Cardiac fibroblast (primary cell): ENCODE measurements at regions not wholly inside any gene's neighbourhood (a gene's known extent, or its start where the extent isn't known, plus 50 kb on each side); places are given as distances from the start of the nearest gene placed in this dataset.

ENCODE experiments used
- DNase-seq, 2 donors: peaks; one replicate each; pipeline versions ENCODE4 v3.0.0 to v3.0.0-alpha.2; 2010; ENCODE audit warnings: low read depth in 2 of 2
- H3K4me3 ChIP-seq, 2 donors: replicated peaks in 1 of 2; 1 replicate in 1 of 2; 2 replicates in 1 of 2; pipeline ENCODE4 v1.5.1; 2011; ENCODE audit warnings: low read depth in 2 of 2, low read length in 2 of 2, mild to moderate bottlenecking in 2 of 2, moderate library complexity in 1 of 2
- TF ChIP-seq, protein P1 (sequence below): IDR thresholded peaks from one replicate; pipeline ENCODE4 v1.5.1; 2011; ENCODE audit warnings: low read depth, mild to moderate bottlenecking, low read length, inconsistent platforms

DNA sequence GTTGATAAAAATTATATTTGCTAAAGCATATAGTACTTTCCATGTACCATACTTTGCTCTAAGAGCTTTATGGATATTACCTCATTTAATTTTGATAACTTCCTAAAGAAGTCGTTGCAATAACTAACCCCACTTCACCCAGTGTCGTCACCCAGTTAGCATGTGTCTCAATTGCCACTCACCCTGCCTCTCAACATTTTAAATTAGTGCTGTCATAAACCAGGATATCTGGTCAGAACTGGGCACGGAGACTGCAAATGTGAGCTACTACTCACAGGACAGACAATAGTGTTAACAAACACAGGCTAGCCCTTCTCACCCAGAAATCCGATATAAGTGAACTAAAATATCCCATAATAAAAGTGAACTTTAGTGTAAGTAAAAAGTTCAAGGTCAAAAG is 430.6 kb downstream of the KLF12 start:
- TF ChIP-seq, protein P1, sequence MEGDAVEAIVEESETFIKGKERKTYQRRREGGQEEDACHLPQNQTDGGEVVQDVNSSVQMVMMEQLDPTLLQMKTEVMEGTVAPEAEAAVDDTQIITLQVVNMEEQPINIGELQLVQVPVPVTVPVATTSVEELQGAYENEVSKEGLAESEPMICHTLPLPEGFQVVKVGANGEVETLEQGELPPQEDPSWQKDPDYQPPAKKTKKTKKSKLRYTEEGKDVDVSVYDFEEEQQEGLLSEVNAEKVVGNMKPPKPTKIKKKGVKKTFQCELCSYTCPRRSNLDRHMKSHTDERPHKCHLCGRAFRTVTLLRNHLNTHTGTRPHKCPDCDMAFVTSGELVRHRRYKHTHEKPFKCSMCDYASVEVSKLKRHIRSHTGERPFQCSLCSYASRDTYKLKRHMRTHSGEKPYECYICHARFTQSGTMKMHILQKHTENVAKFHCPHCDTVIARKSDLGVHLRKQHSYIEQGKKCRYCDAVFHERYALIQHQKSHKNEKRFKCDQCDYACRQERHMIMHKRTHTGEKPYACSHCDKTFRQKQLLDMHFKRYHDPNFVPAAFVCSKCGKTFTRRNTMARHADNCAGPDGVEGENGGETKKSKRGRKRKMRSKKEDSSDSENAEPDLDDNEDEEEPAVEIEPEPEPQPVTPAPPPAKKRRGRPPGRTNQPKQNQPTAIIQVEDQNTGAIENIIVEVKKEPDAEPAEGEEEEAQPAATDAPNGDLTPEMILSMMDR = no peak
- H3K4me3 ChIP-seq = no peak overlapping the region
- DNase-seq = no peak

DNA sequence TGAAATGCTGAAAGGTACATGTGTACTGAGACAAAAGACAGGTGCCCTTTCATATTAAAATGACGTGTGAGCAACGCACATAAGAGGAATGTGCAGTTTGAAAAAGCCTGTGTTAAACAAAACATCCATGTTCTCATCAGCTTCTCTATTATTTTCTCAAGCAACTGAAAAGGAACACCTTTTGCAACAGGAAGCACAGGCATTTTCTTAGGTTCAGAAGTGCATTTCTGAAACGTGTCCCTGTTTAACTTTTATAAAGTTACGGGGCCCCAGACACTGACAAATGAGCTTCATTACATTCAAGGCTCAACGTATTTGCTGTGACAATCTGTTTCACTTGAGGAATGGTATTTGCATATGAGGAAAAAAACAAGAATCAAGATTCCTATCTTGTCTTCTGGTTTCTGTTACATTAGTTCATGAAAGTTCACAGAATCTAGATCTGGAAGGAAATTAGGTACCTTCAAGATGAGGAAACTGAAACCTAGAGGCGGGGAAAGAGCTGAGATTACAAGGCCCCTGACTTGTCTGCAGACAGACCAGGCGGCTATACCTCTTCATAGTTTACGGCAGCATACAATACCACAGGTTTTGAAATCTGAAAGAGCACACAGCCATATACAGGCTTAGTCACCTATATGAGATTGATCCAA is 431.7 kb downstream of the KLF12 start:
- no peak for DNase-seq
- H3K4me3 ChIP-seq = no peak overlapping the region
- TF ChIP-seq, protein P1 = no peak

DNA sequence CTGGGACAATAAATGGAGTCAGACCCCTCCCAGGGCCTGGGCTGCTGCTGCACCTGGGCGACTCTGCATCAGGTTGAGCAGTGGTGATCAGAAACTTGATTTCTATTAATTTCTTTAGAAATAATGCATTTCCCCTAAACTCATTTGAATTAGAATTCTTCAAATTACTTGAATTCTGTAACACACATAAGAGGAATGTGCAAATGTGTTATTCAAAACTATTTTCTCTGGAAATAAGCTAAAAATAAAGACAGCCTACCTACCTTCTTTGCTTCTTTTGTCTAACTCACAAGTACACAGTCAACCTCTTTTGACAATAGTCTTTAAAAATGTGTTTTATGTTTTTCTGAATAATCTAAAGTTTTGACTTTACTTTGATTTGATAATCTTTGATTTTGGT is 433.0 kb downstream of the KLF12 start:
- H3K4me3 ChIP-seq = no peak overlapping the region
- no peak for DNase-seq
- TF ChIP-seq, protein P1 = no peak

DNA sequence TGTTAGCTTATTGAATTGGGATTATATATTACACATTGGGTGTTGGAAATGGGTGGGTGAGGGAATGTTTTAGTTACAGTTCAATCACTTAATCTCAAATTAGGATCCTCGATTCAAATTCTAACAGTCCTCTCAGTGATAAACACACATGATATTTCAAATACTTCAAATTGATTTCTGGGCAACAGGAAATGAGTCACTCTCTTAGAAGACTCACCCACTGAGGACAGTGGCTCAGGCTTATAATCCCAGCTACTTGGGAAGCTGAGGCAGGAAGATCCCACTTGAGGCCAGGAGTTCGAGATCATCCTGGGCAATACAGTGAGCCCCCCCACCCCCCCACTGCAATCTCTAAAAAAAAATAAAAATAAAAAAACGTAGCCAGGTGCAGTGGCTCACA is 435.3 kb downstream of the KLF12 start:
- no peak overlapping the region for H3K4me3 ChIP-seq
- peak in 1 of 2 donors; percentile 32 for DNase-seq
- TF ChIP-seq, protein P1 = no peak

DNA sequence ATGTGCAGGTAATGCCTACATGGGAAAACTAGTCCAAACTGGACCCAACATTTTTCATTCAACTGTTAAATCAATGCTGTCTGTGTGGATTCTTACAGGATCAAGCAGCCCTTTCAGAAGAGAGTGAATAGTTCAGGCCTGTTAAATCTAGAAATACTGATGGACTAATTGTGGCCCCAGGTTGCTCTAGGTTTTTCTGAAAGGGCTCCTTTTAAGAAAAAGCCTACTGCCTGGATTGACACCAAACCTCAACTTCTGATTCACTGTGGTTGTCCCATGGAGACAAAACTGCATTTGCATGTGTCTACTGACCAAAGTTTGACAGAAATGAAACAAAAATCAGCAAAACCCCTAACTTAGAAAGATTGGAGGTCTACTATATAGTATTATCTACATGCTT is 437.0 kb downstream of the KLF12 start:
- H3K4me3 ChIP-seq = no peak overlapping the region
- DNase-seq = no peak
- TF ChIP-seq, protein P1 = no peak

DNA sequence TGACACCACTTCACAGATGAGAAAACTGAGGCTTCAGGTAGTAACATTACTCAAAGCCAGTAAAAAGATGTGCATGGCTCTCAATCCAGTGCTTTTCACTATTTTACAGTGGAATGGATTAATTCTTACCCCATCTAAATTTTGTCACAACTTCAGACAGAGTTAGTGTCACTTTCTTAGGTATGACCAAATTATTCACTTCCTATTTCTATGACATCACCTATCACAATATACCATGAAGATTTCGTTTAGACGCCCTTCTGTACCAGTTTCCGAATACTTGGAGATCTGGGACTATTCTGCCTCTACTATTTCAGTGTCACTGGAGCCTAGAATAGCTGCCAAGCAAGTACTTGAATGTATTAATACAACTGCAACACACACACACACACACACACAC is 437.5 kb downstream of the KLF12 start:
- TF ChIP-seq, protein P1 = no peak
- H3K4me3 ChIP-seq = no peak overlapping the region
- no peak for DNase-seq

DNA sequence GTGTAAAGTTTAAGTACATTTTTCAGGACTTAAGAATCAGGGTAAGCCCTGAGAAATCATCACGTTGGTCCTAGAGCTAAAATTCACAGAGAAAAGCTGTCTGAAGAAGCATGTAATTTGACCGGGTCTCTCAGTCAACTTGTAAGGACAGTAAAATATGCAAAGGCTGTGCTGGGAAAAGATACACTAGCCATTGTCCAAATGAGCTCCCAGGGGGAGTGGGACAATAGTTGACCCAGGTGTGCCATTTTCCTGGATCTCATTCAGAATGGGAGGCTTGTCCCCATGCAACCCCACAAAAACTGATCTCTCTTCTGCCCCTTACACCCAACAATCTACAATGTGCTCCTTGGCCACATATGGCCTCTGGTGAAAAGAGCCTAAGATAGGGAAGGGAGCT is 437.9 kb downstream of the KLF12 start:
- TF ChIP-seq, protein P1 = no peak
- DNase-seq = no peak
- H3K4me3 ChIP-seq = no peak overlapping the region
